Endothelial cell of umbilical vein (primary cell): ENCODE measurements at regions not wholly inside any gene's neighbourhood (a gene's known extent, or its start where the extent isn't known, plus 50 kb on each side); places are given as distances from the start of the nearest gene placed in this dataset.

Experiments used
- JUN ChIP-seq: IDR thresholded peaks from 2 replicates; pipeline ENCODE4 v1.6.1; 2011; ENCODE audit warnings: borderline replicate concordance, low read depth; ENCODE audit not compliant: insufficient read length, insufficient read depth
- MAX ChIP-seq: IDR thresholded peaks from 2 replicates; pipeline ENCODE4 v1.6.1; 2011; ENCODE audit not compliant: insufficient read depth, insufficient read length
- POLR2AphosphoS5 ChIP-seq: IDR thresholded peaks from 2 replicates; pipeline ENCODE4 v1.6.1; 2012; ENCODE audit warnings: low read depth, mild to moderate bottlenecking, control low read depth, low read length, moderate library complexity; ENCODE audit not compliant: insufficient read depth
- TF ChIP-seq, protein P1 (sequence below), 2 donors: IDR thresholded peaks; 1 replicate in 1 of 2; 2 replicates in 1 of 2; pipeline ENCODE4 v1.5.1; 2011; ENCODE audit warnings: low read length in 2 of 2, mild to moderate bottlenecking in 2 of 2, moderate library complexity in 2 of 2, control low read depth in 1 of 2, inconsistent platforms in 1 of 2, low read depth in 1 of 2; ENCODE audit not compliant: insufficient read depth in 1 of 2; ENCODE audit errors: extremely low read depth in 1 of 2

GRCh38 chr1:220425852-220426251, 102.1 kb upstream of the MARK1 start:
- TF ChIP-seq, protein P1, sequence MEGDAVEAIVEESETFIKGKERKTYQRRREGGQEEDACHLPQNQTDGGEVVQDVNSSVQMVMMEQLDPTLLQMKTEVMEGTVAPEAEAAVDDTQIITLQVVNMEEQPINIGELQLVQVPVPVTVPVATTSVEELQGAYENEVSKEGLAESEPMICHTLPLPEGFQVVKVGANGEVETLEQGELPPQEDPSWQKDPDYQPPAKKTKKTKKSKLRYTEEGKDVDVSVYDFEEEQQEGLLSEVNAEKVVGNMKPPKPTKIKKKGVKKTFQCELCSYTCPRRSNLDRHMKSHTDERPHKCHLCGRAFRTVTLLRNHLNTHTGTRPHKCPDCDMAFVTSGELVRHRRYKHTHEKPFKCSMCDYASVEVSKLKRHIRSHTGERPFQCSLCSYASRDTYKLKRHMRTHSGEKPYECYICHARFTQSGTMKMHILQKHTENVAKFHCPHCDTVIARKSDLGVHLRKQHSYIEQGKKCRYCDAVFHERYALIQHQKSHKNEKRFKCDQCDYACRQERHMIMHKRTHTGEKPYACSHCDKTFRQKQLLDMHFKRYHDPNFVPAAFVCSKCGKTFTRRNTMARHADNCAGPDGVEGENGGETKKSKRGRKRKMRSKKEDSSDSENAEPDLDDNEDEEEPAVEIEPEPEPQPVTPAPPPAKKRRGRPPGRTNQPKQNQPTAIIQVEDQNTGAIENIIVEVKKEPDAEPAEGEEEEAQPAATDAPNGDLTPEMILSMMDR (IDR thresholded peaks at IDR 0.05; ENCODE audit: extremely low read depth in 1 of 2, insufficient read depth in 1 of 2, low read depth in 1 of 2, low read length in 2 of 2): no peak
- TF ChIP-seq POLR2AphosphoS5: no peak
- no peak for TF ChIP-seq JUN
- TF ChIP-seq MAX: no peak
